Upper lobe of left lung (tissue), 4 donors: ENCODE measurements at regions not wholly inside any gene's neighbourhood (a gene's known extent, or its start where the extent isn't known, plus 50 kb on each side); places are given as distances from the start of the nearest gene placed in this dataset.

Source experiments
- POLR2AphosphoS5 ChIP-seq, 2 donors: sonication (generic); formaldehyde crosslinking; IDR thresholded peaks; one replicate each; pipeline ENCODE4 v1.5.1; 2017; ENCODE audit warnings: antibody characterized with exemption in 2 of 2
- TF ChIP-seq, protein P1 (sequence below), 6 experiments: fragments of 450-650 bp in 4 of 6; fragments of 200-600 bp in 2 of 6; sonication (generic) in 2 of 6; IDR thresholded peaks; one replicate each; pipeline ENCODE4 v1.5.1; 2016 to 2019; ENCODE audit warnings: antibody characterized with exemption in 6 of 6

DNA sequence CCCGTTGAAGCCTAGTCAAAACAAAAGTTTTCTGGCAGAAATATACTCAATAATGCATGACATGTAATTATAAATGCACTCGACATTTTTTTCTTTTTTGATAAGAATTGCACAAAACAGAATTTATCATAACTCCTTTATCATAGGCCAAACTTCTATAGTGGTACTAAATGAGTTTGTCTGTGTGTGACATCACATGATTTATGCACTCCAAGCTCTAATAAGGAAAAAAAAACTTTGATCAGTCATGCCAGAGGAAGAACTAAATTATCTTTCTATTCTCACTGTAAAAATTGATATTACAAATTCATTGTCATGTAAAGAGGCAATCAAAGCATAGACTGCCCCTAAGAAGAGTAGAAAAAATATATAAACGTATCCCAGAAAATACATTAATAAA lies 112.4 kb upstream of the NOCT start:
- no peak for TF ChIP-seq POLR2AphosphoS5 (IDR thresholded peaks at IDR 0.05)
- TF ChIP-seq, protein P1, sequence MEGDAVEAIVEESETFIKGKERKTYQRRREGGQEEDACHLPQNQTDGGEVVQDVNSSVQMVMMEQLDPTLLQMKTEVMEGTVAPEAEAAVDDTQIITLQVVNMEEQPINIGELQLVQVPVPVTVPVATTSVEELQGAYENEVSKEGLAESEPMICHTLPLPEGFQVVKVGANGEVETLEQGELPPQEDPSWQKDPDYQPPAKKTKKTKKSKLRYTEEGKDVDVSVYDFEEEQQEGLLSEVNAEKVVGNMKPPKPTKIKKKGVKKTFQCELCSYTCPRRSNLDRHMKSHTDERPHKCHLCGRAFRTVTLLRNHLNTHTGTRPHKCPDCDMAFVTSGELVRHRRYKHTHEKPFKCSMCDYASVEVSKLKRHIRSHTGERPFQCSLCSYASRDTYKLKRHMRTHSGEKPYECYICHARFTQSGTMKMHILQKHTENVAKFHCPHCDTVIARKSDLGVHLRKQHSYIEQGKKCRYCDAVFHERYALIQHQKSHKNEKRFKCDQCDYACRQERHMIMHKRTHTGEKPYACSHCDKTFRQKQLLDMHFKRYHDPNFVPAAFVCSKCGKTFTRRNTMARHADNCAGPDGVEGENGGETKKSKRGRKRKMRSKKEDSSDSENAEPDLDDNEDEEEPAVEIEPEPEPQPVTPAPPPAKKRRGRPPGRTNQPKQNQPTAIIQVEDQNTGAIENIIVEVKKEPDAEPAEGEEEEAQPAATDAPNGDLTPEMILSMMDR (IDR thresholded peaks at IDR 0.05), result no peak
